ENCODE measurements at regions not wholly inside any gene's neighbourhood (a gene's known extent, or its start where the extent isn't known, plus 50 kb on each side); places are given as distances from the start of the nearest gene placed in this dataset.
"Not testable (repeated sequence)": the region's sequence is repeated elsewhere in the genome, so short reads cannot be mapped to it uniquely, and the experiment has no call there.

DNA sequence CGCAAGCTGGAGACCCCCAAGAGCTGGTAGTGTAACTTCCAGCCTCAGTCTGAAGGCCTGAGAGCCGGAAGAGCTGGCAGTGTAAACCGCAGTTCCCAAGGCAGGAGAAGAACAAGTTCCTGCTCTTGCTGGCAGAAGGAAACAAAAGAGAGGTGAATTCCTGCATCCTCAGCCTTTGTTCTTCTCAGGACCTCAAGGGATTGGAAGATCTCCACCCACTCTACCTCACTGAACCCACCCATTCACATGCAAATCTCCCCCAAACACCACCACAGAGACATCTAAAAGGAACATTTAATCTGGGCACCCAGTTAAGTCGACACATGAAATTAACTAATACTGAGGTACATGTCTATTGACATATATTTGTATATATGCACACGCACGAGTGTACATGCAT, 1310.3 kb downstream of the TBC1D22A start:
- DNase-seq, result no peak

DNA sequence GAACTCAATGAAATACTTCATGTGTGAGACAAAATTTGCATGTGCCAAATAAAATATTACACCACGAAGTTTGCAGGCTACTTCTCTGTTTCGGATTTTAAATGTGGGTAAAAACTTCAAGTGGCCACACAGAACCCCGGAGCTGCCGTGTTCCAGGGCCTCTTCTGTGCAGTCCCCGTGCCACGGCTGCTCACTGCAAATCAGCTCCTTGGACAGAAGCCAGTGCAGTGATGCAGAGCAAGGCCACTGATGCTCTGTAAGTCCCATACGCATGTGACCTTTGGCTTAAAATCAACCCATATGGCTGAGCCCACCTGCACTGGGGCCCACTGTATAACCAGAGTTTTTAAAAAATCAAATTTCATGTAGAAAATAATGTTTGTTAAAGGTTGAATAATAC, 1309.4 kb downstream of the TBC1D22A start:
- no peak for DNase-seq

- no peak for DNase-seq
Observed at GRCh38 chr22:48071305-48071704, 1308.9 kb downstream of the TBC1D22A start.

DNA sequence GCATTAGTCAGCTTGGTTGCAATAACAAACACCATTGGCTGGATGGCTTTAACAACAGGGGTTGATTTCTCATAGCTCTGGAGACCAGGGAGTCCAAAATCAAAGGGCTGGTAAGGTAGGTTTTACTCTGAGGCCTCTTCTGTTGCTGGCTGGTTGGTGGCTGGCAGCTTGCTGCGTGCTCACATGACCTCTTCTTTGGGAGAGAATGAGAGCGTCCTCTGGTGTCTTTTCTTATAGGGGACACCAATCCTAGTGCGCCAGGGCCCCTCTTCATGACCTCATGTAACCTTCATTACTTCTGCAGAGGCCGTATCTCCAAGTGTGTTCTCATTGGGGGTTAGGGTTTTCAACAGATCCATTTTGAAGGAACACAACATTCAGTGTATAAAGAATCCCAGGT, 1308.3 kb downstream of the TBC1D22A start:
- no peak for DNase-seq

GRCh38 chr22:48070083-48070482, 1307.6 kb downstream of the TBC1D22A start:
- no peak for DNase-seq

DNA sequence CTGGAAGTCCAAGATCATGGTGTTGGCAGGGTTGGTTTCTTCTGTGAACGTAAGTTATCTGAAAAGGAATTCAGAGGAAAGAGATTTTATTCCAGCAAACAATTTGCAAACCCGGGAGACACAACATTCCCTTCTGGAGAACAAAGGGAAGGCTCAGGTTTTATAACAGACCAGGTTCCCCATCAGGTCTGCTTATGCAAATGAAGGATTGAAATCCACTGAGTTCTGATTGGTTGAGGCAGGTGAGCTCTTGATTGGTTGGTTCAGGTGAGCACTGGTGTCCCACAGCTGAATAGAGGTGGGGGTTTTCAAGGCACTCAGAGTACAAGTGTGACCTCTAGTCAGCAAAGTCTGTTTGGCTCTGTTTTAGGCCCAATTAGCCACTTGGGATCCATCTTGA, 1306.8 kb downstream of the TBC1D22A start:
- DNase-seq, result no peak

- no peak for DNase-seq
Observed at GRCh38 chr22:48068323-48068885, 1306.0 kb downstream of the TBC1D22A start.

- no peak for DNase-seq
Observed at GRCh38 chr22:48065892-48066291, 1303.4 kb downstream of the TBC1D22A start.

DNA sequence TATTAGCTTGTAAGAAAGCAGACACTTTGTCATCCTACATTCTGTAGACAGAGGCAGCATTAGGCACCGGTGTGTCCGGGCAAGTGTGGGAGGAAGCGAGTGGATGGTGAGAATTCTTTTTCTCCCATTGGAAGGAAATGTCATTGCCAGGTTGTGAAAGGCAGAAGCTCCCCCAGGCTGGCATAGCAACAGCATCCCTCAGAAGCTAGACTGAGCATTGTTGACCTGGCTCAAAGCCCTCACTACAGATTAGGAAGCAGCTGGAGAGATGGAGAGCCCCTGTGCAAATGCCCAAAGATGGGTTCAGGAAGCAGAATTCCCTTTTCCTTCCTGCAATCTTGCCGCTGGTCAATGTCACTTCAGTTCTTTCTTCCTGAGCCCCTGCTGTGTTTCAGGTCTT, 1299.3 kb downstream of the TBC1D22A start:
- DNase-seq, result no peak

- DNase-seq, result no peak
Observed at GRCh38 chr22:48060266-48060665, 1297.8 kb downstream of the TBC1D22A start.

DNA sequence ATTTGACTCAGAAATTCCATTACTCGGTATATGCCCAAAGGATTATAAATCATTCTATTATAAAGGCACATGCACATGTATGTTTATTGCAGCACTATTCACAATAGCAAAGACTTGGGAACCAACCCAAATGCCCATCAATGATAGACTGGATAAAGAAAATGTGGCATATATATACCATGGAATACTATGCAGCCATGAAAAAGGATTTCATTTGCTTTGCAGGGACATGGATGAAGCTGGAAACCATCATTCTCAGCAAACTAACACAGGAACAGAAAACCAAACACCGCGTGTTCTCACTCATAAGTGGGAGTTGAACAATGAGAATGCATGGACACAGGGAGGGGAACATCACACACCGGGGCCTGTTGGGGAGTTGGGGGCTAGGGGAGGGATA, 1297.1 kb downstream of the TBC1D22A start:
- not testable (repeated sequence) for DNase-seq

DNA sequence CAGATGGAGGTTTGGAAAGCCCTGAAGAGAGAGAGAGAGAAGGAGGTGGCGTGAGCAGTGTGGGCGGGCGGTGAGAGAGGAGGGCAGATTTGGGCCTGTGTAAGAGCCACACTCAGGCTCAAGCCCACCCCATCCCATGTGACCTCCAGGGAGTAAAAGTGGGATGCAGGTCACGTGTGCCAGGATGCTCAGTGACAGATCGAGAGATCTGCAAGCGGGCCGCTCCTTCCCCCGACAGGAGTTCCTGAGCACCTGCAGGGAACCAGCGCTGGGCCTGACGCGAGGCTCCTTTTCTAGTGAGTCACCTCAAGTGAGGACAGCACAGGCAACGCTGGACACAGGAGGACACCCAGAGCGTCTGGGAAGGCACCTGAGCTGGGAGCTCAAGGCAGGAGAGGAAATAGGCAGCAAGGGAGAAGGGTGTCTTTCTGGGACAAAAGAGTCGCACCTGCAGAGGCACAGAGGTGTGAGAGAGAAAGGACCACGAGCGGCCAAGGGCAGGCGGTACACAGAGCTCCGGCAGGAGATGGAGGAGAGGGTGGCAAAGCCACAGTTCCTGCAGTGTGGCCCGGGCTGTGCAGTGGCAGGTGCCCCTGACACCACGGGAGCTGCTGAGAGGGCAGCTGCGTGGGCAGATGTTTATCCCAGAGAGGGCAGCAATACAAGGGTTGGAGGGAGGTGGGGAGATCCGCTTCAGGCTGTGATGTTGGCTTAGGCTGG, 1294.8 kb downstream of the TBC1D22A start:
- DNase-seq, result no peak

DNA sequence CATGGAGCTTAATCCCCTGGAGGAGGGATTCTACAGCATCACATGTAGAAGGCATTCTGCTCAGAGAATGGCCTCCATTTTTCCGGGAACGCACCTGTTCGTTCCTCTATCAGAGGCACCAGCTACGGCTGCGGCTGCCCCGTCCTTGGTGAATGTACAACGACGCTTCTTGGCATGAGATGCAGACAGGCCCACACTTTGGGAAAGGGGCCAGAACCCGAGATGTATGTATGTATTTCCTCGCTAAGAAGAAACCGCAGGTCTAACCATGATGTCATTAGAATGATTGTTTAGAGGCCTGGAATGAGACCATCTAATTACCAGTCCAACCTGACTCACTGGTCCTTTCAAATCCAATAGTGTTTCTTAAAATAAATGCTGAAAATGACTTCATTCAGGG, 1293.4 kb downstream of the TBC1D22A start:
- no peak for DNase-seq

DNA sequence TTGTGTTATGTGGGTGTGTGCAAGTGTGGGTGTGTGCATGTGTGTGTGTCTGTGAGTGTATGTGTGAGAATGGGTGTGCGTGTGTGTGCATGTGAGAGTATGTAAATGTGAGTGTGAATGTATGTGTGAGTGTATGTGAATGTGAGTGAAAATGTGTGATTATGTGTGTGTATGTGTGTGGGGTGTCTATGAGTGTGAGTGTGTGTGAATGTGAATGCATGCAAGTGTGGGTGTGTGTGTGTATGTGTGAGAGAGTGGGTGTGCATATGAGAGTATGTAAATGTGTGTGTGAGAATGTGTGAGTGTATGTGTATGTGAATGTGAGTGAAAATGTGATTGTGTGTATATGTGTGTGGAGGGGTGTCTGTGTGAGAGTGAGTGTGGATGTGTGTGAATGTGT, 1292.7 kb downstream of the TBC1D22A start:
- no peak for DNase-seq

- DNase-seq, result no peak
Observed at GRCh38 chr22:48054596-48054995, 1292.1 kb downstream of the TBC1D22A start.

DNA sequence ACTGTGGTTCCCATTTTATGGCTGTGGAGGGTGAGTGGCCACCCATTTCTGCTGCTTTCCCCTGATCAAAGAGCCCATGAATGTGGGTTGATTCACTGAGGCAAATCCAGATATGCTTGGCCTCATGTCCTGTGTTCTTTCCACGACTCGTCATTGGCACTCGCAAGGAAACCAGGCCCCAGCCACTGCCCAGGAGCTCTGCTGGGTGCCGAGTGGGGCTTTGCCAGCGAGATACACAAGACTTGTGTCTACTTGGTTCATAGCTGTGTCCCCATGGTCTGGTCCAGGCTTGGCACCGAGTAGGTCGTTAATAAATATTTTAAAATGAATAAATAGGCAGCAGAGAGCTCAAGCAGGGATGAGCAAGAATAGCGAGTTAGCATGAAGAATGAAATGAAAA, 1291.5 kb downstream of the TBC1D22A start:
- DNase-seq, result no peak

DNA sequence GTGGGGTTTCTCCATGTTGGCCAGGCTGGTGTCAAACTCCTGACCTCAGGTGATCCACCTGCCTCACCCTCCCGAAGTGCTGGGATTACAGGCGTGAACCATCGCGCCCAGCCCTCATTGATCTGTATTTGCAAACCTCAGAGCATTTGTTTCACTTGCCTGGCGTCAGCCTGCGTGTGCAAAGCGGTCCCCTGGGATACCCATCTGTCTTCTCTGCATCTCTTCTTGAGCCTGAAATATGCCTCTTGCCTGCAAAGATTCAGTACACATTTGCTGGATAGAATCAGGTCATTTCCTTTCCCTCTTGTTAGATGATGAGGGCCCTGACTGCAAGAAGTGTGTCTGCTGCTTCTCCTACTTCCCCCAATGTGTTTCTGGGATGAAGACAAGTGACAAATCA, 1291.0 kb downstream of the TBC1D22A start:
- DNase-seq, result no peak

- DNase-seq, result no peak
Observed at GRCh38 chr22:48052621-48052890, 1290.1 kb downstream of the TBC1D22A start.

GRCh38 chr22:48051796-48052620, 1289.6 kb downstream of the TBC1D22A start:
- DNase-seq, result no peak

- DNase-seq, result no peak
Observed at GRCh38 chr22:48050836-48051235, 1288.4 kb downstream of the TBC1D22A start.

DNA sequence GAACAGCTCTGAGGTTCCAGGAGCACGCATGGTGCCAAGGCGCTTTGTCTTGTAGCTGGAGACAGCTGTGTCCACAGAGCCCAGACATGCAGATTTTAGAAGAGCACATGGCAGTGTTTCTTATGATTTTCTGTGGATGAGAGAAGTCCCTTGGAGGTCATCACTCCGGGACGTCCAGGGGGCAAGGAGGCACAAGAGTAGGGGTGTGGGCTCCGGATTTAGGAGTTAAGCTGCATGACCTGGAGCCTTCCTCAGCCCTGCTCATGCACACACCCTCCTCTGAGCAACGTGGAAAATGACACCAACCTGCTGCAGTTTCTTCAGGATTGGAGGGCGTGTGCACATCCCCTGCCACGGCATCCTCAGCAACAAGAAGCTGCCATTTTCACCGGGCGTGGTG, 1286.7 kb downstream of the TBC1D22A start:
- no peak for DNase-seq

DNA sequence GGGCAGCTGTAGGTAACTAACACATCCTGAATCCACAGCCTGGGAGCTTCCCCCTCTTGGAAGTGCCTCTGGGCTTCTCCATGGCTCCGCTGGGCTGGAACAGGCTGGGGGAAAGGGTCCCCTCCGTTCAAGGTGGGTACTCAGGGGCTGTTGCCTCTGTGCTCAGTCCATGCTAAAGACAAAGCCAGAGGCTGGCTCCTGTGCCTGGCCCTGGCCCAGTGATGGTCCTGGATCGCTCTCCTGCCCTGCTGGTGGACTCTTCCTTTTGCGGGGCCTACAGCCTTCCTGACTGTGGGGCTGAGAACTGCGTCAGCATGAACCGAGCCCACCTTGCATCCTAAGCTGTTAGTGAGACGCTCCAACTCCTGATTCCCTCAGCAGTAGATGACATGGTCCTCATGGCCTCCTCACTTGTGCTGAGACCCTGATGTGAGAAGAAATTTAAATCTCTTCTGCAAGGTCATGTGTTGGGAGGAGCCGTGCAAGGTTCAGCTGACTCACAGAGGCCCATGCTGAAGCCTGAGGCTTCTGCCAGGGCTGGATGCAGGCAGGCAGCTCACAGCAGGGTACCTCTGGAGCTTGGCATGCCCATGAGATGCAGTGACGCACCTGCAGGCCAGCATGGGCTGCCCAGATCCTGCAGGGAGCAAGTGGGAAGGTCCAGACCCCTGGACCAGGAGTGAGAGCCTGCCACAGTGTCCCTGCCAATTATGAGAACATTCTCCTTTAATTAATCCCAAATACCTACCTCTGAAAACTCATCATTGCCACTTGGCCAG, 1285.5 kb downstream of the TBC1D22A start:
- no peak for DNase-seq

DNA sequence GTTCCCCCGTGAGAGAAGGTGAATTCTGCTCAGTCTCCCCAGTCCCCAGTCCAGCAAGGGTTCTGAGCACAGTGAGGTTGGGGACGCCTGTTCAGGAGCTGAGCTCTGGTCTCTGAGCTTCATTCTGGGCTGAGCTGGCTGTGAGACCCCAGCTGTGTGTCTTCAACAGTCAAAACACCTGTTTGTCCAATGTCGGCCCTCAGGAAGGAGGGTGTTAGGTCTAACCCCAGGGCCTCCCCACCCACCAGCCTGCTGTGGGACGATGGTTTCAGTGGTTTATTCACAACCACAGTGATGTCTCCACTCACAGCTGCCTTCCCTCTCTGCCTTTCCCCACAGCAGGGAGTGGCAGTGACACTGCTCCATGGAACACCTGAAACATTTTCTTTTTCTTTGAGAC, 1282.9 kb downstream of the TBC1D22A start:
- no peak for DNase-seq

Measured in NCI-H187 (cell line).